SK-N-MC (cell line): ENCODE measurements at regions not wholly inside any gene's neighbourhood (a gene's known extent, or its start where the extent isn't known, plus 50 kb on each side); places are given as distances from the start of the nearest gene placed in this dataset.
"Not testable (repeated sequence)": the region's sequence is repeated elsewhere in the genome, so short reads cannot be mapped to it uniquely, and the experiment has no call there.

ENCODE experiments used
- EZH2 ChIP-seq: fragments of 200-600 bp; sonication (generic); IDR thresholded peaks from one replicate; pipeline ENCODE4 v1.6.1; 2017; ENCODE audit warnings: antibody characterized with exemption
- POLR2AphosphoS5 ChIP-seq: IDR thresholded peaks from 2 replicates; pipeline ENCODE4 v1.6.1; 2012; ENCODE audit warnings: mild to moderate bottlenecking, low read depth, low read length, borderline replicate concordance

GRCh38 chr1:21367973-21368514, 71.9 kb upstream of the NBPF3 start:
- not testable (repeated sequence) for TF ChIP-seq POLR2AphosphoS5, EZH2
